Amniotic stem cell (primary cell): ENCODE measurements at regions not wholly inside any gene's neighbourhood (a gene's known extent, or its start where the extent isn't known, plus 50 kb on each side); places are given as distances from the start of the nearest gene placed in this dataset.
A peak's percentile ranks its signal among the peaks of the same experiment; 100 is the strongest.

Source experiments
- DNase-seq: peaks from one replicate; lab custom pipeline; 2025; lab: John Stamatoyannopoulos, UW

DNA sequence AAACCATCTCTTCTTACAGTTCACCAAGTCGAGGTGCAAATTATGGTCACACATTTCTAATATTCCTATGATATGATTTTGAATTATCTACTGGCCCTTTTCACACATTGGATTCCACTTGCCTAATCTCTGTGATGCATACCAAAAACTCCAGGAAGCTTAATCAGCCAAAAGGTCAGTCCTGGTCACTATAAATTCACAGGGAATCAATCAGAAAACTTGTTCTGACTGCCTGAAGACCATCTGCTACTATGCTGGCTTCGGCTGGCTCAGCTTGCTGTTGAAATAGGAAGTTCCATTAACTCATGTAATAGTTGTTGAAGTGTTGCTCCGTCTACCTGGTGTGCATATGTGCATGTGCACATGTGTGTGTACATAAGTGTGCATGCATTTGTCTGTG, 142.8 kb upstream of the FLRT2 start:
- no peak for DNase-seq

DNA sequence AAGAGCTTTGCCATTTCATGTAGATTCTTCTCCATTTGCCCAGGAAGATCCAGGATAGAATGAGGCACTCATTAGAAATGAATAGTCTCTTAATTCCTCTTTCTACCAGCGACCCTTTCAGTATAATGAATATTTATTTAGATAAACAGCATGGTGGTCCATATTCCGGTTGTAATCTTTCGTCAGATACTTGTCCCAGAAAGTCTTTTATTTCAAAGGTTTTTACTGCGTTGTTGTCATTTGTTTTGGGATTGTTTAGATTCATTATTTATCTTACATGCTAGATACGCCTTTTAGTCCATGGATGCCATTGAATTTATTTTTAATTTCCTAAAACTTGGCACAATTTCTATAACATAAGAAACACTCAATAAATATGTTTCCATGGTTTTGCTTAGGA, 139.7 kb upstream of the FLRT2 start:
- no peak for DNase-seq

DNA sequence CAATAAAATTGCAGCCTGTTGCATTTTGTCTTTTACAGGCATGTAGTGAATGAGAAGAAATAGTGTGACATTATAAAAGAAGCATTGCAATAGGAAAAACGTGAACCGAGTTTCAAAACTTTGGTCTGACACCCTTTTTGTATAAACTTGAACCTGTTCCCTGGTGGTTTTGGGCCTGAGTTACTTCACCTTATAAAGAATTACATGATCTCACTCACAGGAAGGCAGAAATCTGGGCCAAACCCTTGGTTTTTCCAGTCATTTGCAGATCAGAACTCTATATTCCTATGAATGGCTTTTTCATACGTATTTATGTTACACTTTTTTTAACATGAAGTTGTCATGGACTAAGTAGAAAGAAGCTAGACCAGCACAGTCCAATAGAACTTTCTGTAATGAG, 138.5 kb upstream of the FLRT2 start:
- no peak for DNase-seq

DNA sequence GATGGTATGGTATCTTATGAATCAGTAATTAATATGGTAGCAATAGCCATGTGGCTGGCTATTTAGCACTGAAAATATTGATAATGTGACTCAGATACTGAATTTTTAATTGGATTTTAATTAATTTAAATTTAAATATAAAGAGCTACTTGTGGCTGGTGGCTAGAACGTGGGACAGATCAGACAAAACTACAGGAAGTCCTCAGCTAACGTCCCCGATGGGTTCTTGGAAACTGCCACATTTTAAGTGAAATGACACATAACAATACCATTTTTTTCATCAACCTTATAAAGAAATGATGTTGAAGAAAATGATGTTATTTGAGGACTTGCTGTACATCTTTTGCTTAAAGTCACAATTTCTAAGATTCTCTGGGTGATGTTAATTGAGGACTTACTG, 138.1 kb upstream of the FLRT2 start:
- no peak for DNase-seq

DNA sequence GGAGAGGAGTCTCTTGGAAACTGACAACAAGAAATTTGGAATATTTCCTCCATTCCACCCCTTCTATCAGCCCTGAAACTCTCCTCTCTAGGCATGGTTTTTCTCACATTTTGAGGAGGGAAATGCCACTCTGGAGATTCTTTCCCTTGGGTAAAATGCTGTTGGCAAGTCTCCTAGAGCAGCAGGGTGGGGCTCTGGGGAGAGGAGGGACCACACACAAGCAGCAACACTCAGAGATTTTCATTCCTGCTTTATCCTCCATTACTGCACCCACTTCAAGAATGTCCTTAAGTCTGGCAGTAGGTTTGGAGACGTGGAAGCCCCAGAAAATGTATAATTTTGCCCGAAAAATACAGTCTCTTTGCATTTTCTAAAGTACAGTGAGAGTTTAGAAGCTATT, 130.8 kb upstream of the FLRT2 start:
- no peak for DNase-seq

DNA sequence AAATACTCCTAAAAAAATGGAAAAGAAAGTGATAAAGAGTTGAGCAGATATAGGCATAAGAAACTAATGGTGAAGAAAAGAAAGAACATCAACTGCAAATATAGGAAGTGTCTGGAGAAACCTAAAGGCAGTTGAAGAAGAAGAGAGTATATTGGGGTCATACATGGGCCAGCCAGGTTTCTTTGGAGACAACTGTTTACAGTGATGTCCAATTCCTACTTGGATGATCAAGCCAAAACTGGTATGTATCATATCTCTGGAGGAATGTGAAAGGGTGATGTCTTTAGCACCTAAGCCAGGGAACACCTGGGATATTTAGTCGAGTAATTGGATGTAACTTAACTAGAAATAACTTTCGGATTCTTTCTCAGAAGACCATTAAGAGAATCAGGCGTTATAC, 129.3 kb upstream of the FLRT2 start:
- DNase-seq = no peak

DNA sequence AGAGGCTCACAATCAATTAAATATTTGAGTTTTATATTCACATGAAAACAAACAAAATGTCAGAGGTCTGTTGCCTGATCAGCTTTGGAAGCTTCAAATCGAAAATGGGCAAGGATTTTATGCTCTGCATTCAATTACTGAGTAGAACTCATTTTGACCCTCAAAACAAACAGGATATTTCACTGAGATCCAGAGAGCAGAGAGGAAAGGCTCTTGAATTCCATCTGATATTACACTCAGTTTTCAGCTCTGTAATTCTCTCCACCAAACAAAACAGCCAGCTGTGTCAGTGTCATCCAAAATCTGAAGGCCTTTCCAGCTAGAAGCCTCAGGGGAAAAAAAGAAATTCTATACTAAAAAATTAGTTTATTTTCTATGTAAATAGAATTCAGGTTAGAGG, 128.6 kb upstream of the FLRT2 start:
- no peak for DNase-seq

DNA sequence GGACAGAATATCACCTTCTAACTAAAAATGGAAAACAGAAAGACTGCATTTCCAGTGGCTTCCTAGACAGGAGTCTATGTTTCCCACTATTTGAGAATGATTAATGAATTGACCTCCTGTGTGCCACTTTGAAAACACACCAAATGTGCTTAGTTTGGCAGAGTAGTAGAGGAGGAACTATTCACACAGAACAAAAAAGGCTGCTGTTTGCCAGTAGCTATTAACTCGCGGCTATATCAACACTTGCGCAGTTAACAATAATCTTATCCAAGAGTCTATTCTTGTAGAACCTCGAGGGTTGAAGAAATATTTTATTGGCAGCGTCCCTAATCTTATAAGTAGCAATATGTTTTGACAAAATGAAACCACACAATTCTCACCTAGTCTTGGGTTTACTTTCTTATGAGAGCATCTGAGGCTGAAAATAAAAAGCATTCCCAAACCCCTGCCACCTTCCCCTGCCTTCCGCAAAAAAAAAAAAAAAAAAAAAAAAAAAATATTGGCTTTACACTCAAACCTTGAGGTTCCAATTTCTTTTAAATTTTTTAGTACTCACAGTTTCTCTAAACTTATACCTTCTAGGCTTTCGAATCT, 127.3 kb upstream of the FLRT2 start:
- DNase-seq = no peak

DNA sequence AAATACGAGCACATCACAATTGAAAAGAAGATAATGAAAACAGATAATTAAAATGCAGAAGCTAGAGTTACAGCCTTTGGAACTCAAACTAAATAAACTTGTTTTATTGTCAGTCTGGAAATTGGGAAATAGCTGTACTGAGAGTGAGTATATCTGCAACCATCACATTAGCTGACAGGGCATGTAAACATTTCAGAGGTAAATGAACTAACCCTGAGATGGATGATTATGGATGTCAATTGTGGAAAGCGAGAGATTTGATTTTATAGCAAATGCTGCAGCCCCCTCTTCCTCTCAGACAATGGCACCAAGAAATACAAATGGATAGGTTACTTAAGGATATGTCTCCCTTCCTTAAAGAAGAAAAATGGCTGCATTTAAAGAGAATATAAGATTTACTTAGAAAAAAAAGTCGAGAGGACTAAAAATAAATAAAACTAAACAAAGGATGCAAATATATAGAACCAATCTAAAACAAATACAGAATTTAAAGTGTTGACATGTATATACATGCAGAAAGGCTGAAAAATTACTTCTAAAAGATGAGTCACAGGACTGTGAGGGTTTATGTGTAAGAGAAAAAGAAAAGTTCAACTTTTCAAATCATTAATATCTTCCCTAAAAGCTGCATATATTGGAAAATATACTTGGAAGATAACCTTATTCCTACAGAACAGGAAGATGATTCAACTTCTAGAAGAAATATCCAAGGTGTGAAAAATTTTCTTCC, 120.3 kb upstream of the FLRT2 start:
- DNase-seq = no peak

DNA sequence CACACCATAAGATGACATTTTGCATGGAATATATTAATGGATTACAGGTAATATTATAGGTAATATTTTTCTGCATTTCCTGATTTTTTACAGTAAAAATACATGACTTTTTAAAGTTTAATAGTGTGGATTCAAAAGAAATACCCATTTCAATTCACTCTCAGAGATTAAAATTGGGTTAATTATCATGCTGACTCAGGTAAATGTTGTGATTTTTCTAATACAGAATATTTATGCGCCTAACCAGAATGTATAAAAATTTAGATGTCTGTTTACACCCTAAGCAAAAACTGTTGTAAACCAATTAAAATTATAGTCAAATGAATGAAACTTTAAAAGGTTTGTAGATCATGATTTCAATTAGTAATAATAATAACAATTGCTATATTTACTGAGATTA, 117.2 kb upstream of the FLRT2 start:
- no peak for DNase-seq

DNA sequence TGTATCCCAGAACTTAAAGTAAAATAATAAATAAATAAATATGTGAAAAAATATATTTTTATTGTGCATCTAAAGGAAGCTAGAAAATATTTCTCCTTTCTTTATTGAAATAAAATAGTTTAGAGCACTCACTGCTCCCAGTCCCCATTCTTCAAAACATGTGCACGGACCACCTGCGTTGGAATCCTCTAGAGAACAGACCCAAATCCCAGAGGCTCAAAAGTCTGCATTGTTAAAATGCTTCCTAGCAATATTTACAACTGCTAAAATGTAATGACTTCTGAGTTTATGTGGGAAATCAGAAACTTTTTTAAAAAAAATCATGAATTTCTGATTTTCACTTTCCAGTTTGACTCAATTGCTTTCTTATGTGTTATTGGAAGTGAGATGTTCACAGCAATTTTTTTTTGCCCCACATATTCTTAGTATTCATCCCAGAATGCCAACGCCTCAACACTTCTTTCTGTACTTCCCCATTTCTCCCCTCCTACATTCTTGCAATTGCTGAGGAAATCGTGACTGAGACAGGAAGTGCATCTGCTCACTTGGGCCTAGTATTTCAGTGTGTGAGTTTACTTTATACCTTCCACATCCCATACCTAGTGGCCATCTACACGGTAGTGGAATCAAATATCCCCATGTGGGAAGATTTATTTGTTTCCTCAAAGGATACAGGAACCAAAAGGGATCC, 116.0 kb upstream of the FLRT2 start:
- DNase-seq = no peak

DNA sequence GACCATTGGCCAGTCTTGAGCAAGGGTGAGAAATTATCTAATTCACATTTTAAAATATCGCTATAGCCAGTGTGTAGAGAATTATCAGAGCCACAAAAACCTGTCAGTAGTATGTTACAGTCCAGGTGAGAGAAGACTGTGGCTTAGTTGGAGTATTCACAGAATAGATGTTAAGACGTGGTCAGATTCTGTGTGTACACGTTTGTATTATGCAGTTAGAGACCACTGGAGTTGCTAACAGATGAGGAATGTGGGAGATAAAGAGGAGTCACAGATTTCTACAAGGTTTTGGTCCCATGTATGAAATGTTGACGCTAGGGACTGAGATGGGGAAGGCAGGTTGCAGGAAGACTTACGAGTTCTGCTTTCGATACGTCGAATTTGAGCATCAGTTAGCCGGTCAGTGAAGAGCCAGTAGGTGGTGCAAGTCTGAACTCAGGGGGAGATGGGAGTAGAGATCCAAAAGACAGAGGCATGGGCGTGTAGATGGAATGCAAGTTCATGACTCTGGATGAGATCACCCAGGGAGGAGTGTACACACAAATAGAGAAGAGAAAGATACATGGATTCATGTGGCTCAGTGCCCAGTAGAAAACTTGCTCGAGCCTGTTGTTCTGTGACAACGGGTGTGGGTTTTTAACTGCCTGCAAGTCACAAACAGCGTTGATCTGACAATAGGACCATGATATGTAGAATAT, 114.8 kb upstream of the FLRT2 start:
- DNase-seq = peak; percentile 55

DNA sequence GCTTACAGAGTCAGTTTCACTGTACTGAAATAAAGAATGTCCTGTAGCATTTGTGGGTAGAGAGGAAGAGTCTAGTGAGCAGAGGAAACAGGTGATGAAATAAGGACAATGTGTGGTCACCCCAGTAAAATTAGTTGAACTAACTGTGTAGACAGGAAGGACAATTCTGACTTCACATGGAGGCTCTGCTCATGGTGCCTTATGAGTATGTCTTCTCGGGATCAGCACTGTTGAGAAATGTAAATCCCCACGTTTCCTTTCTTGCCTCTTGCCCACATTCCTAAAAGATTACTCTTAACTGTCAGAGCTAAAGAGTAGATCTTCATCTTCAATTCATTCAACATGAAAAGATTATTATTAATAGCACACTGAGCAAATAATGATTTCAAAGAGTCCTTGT, 113.2 kb upstream of the FLRT2 start:
- peak; percentile 33 for DNase-seq

DNA sequence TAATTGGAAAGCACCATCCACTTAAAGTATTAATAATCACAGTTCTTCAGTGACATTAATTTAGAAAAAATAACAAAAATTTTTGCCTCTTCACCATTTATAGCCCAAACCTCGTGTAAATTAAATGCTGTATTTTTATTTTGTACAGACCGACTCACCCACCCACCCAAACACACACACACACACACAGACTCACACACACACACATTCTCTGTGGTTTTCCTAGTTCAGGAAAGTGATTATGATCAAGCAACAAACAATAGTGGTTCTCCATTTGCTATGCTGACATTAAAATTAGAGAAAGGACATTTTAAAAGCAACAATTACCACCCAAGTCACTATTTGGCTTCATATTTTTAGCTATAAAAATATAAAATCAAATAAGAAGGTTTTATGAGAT, 112.5 kb upstream of the FLRT2 start:
- no peak for DNase-seq

DNA sequence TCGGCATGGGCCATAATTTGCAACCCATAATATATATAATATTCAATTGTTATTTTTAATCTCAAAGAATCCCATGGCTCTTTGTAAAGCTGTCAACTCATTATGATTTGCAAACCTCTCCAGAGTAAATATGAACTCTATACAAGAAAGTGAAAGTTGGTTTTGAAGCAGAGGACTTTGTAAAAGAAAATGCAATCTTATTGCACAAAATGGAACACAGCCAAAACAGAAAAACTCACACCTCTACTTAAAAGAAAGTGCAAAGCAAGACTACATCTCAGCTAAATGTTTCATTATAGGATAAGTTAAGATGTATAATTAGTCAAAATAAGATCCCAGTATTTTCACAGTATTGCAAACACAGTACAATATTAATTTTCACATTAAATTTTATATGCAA, 111.2 kb upstream of the FLRT2 start:
- no peak for DNase-seq

DNA sequence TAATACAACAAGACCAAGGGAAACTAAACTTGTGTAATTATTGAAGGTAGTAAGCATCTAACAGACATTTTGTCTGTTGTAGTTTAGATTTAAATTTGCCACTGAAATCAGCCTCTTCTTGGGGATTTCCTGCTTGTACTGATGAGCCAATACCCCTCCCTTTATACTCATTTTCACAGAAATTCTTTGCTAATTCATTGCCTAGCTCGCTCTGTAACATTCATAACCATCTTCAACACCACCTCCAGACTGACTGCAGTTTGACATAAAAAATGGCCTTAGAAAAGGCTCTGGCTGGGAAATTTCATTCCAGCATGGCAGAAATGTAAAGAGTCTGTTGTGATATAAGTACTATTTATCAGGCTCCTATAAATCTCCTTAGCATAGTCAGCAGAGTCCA, 109.7 kb upstream of the FLRT2 start:
- DNase-seq = no peak

DNA sequence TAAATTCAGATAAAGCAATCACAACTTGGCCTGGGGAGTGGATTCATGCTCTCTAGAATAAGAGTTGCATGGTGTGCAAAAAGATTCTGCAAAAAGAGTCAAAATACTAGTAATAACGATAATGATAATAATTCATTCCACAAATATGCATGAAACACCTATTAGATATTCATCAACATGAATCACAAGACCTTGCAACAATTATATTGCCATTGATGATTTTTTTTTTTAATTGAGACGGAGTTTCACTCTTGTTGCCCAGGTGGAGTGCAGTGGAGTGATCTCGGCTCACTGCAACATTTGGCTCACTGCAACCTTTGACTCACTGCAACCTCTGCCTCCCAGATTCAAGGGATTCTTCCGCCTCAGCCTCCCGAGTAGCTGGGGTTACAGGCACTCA, 109.2 kb upstream of the FLRT2 start:
- DNase-seq = no peak

DNA sequence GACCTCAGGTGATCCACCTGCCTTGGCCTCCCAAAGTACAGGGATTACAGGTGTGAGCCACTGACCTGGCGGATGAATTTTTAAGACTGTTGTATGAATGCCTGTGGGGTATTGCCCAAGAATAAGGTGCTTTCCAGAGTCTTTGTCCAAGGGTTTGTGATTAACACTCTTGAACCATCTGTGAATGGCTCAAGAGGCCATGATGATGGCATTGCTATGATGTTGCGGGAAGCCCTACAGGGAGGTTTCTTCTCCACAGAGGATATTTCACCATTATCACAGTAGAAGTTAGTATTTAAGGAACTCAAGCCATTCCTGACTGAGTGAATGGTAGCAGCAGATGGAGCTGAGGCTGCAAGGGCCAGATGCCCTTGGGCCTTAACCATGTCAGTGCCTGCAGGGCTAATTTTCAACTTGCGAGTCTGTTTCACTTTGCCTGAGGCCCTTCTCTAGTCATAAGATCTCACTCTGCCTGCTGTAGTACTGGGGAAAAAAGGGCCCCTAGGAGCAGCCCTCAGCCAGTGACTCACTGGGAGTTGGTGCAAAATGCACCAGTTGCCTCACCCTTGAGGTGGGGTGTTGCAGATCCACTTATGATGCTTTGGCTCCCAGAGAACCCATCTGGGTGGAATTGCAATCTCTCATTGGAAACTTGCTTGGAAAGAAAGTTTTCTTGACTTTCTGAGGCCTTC, 108.6 kb upstream of the FLRT2 start:
- DNase-seq = no peak

DNA sequence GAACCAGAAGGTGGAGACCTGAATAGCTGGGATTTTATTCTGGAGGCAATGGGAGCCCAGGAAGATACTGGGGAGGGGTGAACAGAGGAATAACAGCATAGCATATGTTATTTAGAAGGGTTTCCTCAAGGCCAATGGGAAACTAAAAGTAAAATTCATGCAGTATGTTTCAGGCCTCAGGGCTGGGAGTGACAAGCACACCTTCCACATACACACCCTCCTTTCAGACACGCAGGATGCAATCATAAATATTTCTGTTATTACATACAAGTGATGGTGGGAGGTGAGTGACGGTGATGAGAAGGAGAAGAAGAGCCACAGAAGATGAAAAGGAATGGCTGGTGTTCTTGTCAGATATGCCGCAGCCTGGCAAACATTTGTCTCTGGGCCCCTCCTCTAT, 106.1 kb upstream of the FLRT2 start:
- DNase-seq = no peak

DNA sequence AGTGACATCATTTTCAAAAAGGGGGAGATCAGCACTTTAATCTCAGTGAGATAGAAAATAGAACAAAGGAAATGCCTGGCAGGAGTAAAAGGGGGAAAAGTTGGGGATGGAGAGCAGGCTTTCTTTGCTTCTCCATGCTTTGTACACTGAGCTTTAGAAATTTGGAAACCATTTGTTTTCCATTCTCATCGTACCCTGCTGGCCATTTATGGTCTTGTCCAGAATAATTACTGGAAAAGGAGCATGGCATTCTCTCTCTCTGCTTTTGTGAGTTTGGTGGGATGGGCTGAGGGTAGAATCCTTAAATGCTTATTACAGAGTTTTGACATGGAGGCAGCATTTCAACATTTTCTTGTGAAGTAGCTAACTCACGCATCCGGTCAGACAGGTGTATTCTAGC, 104.4 kb upstream of the FLRT2 start:
- no peak for DNase-seq

DNA sequence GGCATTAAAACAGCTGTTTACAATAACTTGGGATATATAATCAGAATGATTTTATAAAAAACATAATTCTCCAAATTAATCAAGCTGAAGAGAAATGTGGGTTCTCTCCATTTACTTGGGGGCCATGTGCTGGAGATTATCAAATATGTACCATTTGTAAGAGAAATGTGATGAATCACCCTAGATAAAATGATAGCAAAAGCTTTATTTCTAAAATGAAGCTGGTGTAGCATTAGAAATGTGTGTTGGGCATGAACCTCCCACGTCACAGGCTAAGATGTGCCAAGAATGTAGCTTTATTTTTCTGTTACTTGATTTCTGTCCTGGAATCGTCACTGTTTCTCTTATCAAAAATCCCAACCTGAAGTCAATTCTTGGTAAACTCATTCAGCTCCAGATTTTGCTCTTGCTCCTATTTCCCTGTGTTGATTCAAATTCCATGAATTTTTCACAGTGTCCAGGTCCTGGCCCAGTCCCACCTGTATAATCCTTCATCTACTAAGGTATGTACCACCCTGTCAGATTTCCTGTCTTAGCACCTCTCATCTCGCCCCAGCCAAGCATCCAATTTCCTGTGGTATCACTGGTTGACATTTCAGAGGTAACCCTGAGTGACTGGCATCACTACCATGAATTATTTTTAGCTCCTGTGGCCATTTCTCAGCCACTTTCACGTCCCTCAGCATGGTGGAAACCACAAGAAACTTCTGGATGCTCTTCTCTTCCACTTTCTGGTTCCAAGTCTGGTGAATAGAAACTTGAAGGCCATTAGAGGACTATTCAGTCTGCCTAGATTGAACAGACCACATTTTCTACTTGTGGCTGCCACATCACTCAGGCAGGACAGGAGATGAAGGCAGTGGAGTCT, 103.6 kb upstream of the FLRT2 start:
- DNase-seq = no peak
